Transverse colon (tissue), 4 donors: ENCODE measurements at regions not wholly inside any gene's neighbourhood (a gene's known extent, or its start where the extent isn't known, plus 50 kb on each side); places are given as distances from the start of the nearest gene placed in this dataset.

Source experiments
- DNase-seq: peaks from one replicate; pipeline ENCODE4 v3.0.0-alpha.2; 2019
- H3K27ac ChIP-seq, 4 donors: fragments of 200-600 bp; sonication (generic); 2 replicates each; pipeline ENCODE4 v1.5.1; 2016 to 2018; ENCODE audit warnings: inconsistent platforms in 4 of 4
- H3K27me3 ChIP-seq: fragments of 200-600 bp; sonication (generic); 2 replicates; pipeline ENCODE4 v1.5.1; 2017; ENCODE audit warnings: inconsistent platforms
- H3K36me3 ChIP-seq, 4 donors: fragments of 200-600 bp; sonication (generic); 2 replicates each; pipeline ENCODE4 v1.5.1; 2017 to 2019; ENCODE audit warnings: inconsistent platforms in 4 of 4
- H3K4me1 ChIP-seq, 4 donors: fragments of 200-600 bp; sonication (generic); 2 replicates each; pipeline ENCODE4 v1.5.1; 2017 to 2020; ENCODE audit warnings: inconsistent platforms in 4 of 4
- H3K4me3 ChIP-seq, 4 donors: fragments of 200-600 bp; sonication (generic); 1 replicate in 1 of 4; 2 replicates in 3 of 4; pipeline versions ENCODE4 v1.5.1 to v1.6.1; 2017 to 2019; ENCODE audit warnings: inconsistent platforms in 4 of 4
- H3K9me3 ChIP-seq, 2 donors: fragments of 200-600 bp; sonication (generic); 2 replicates each; pipeline ENCODE4 v1.5.1; 2017 to 2019; ENCODE audit warnings: inconsistent platforms in 2 of 2
- CTCF ChIP-seq, 5 experiments: fragments of 200-600 bp in 3 of 5; fragments of 450-650 bp in 2 of 5; sonication (generic) in 3 of 5; IDR thresholded peaks; 1 replicate in 2 of 5; 2 replicates in 3 of 5; pipeline ENCODE4 v1.5.1; 2016 to 2017; ENCODE audit warnings: antibody characterized with exemption in 5 of 5, inconsistent platforms in 3 of 5, mild to moderate bottlenecking in 2 of 5, moderate library complexity in 1 of 5
- EP300 ChIP-seq: sonication (generic); formaldehyde crosslinking; IDR thresholded peaks from one replicate; pipeline ENCODE4 v1.6.1; 2017; ENCODE audit warnings: antibody characterized with exemption, low read depth
- POLR2A ChIP-seq: fragments of 450-650 bp; IDR thresholded peaks from one replicate; pipeline ENCODE4 v1.6.1; 2016; ENCODE audit warnings: antibody characterized with exemption, mild to moderate bottlenecking, moderate library complexity
- POLR2AphosphoS5 ChIP-seq, 3 donors: sonication (generic); formaldehyde crosslinking; IDR thresholded peaks; one replicate each; pipeline ENCODE4 v1.6.1; 2016; ENCODE audit warnings: antibody characterized with exemption in 3 of 3
- WGBS, 2 donors: methylation state at CpG; one replicate each; pipeline ENCODE4 v1.1.5; 2018; ENCODE audit warnings: low coverage in 1 of 2; 5-methylcytosine and 5-hydroxymethylcytosine counted together
- in situ Hi-C, 4 donors: fragments of 200-750 bp; cut with MboI; loops; one replicate each; pipeline versions ENCODE4 v1.15.0 to v1.15.1; 2017; ENCODE audit warnings: low sequenced_read_pairs in 3 of 4, low pct_ligation_motif_present in 1 of 4, low pct_unique_long_range_greater_than_20kb in 1 of 4
- intact Hi-C: fragments of 100-400 bp; cut with DNase I; formaldehyde crosslinking; loops from one replicate; pipeline ENCODE4 v1.15.1; 2023; ENCODE audit warnings: low total_unique reads

GRCh38 chr5:38706376-38706775 is 139.4 kb upstream of the OSMR start:
- H3K4me1 ChIP-seq = no peaks in the 10 kb centered on the region
- intact Hi-C loops (no loop called here), in situ Hi-C loops (no loop called here)
- no peak overlapping the region for H3K27ac ChIP-seq
- H3K9me3 ChIP-seq = no peaks in the 10 kb centered on the region
- no peaks in the 10 kb centered on the region for H3K36me3 ChIP-seq
- no peak for TF ChIP-seq POLR2A
- no peak for TF ChIP-seq POLR2AphosphoS5 (IDR thresholded peaks at IDR 0.05)
- no peak for TF ChIP-seq CTCF (IDR thresholded peaks at IDR 0.05)
- TF ChIP-seq EP300 = no peak
- 69 to 70% methylated on average over 1 to 3 of the region's 3 CpGs for WGBS, 2 donors
- H3K4me3 ChIP-seq = no peak overlapping the region
- no peak for DNase-seq
- peaks cover 14% of the 10 kb centered on the region for H3K27me3 ChIP-seq

- H3K27ac ChIP-seq = no peak overlapping the region
- 75 to 77% methylated on average over 8 to 10 of the region's 10 CpGs for WGBS, 2 donors
- in situ Hi-C loops = no loop called here
- H3K9me3 ChIP-seq = no peaks in the 10 kb centered on the region
- no peak for DNase-seq
- TF ChIP-seq EP300 = no peak
- TF ChIP-seq POLR2AphosphoS5 (IDR thresholded peaks at IDR 0.05) = no peak
- TF ChIP-seq POLR2A = no peak
- no peak for TF ChIP-seq CTCF (IDR thresholded peaks at IDR 0.05)
- H3K27me3 ChIP-seq = peaks cover 8% of the 10 kb centered on the region
- H3K4me3 ChIP-seq = no peak overlapping the region
- no peaks in the 10 kb centered on the region for H3K36me3 ChIP-seq
- intact Hi-C loops = no loop called here
- no peaks in the 10 kb centered on the region for H3K4me1 ChIP-seq
These were observed 138.2 kb upstream of the OSMR start for GRCh38 chr5:38707352-38708210.

GRCh38 chr5:38709678-38710306 is 136.0 kb upstream of the OSMR start:
- WGBS, 2 donors = 57 to 60% methylated on average over 2 of the region's 2 CpGs
- H3K4me1 ChIP-seq = no peaks in the 10 kb centered on the region
- H3K9me3 ChIP-seq = no peaks in the 10 kb centered on the region
- no peak overlapping the region for H3K27ac ChIP-seq
- no peak overlapping the region for H3K4me3 ChIP-seq
- H3K36me3 ChIP-seq = no peaks in the 10 kb centered on the region
- TF ChIP-seq POLR2AphosphoS5 (IDR thresholded peaks at IDR 0.05) (no peak), CTCF (IDR thresholded peaks at IDR 0.05) (no peak), POLR2A (no peak), EP300 (no peak)
- no peak for DNase-seq
- intact Hi-C loops (no loop called here), in situ Hi-C loops (no loop called here)
- no peaks in the 10 kb centered on the region for H3K27me3 ChIP-seq

- DNase-seq = no peak
- 80 to 81% methylated on average over 2 of the region's 2 CpGs for WGBS, 2 donors
- H3K4me3 ChIP-seq = no peak overlapping the region
- H3K4me1 ChIP-seq = no peaks in the 10 kb centered on the region
- no peaks in the 10 kb centered on the region for H3K27me3 ChIP-seq
- no peak for TF ChIP-seq CTCF (IDR thresholded peaks at IDR 0.05)
- no peak for TF ChIP-seq POLR2AphosphoS5 (IDR thresholded peaks at IDR 0.05)
- TF ChIP-seq POLR2A = no peak
- no peak for TF ChIP-seq EP300
- H3K36me3 ChIP-seq = no peaks in the 10 kb centered on the region
- in situ Hi-C loops = no loop called here
- intact Hi-C loops = no loop called here
- no peaks in the 10 kb centered on the region for H3K9me3 ChIP-seq
- H3K27ac ChIP-seq = no peak overlapping the region
These were observed 135.2 kb upstream of the OSMR start for GRCh38 chr5:38710627-38711026.
